ENCODE measurements at regions not wholly inside any gene's neighbourhood (a gene's known extent, or its start where the extent isn't known, plus 50 kb on each side); places are given as distances from the start of the nearest gene placed in this dataset.

GRCh38 chr9:107648153-107648715 is 158.7 kb upstream of the KLF4 start:
- peak; percentile 74 for DNase-seq

- DNase-seq, result no peak
These were observed 158.0 kb upstream of the KLF4 start for GRCh38 chr9:107647611-107648010.

GRCh38 chr9:107647141-107647540 is 157.6 kb upstream of the KLF4 start:
- DNase-seq, result no peak

GRCh38 chr9:107645464-107645833 is 155.9 kb upstream of the KLF4 start:
- DNase-seq, result no peak

DNA sequence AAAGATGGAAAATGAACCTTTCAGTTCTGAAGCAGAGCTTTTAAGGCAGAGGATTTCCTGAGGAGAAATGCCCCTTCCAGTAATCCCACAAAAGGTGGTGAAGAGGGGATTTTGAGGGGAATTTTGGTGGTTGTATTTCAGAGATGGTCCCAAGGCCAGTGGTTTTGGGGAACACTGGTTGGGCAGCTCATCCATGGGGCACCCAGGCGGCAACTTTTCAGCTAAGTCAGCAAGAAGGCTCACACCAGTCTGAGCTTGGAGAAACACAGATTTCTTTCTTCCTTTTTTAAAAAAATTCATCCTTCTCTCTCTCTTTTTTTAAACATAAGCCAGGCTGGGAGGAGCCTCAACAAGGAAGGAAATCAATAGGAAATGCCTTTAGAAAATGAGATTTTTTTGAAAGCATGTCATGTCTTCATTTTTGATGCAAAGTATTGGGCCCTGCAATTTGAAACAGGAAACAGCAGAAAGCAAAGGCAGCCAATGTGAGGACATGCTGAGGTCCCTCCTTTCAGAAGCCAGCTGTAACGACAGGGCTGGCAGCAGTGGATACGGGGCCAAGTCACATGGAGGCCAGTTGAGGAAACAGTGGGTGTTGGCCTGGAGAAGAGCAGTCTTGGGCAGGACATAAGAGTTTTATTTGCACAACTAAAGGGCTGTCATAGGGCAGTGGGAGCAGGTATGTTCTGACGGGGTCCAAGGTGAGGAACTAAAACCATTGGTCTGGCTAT is 155.3 kb upstream of the KLF4 start:
- DNase-seq, result no peak

- DNase-seq, result no peak
These were observed 149.9 kb upstream of the KLF4 start for GRCh38 chr9:107639426-107639825.

GRCh38 chr9:107638521-107639310 is 149.1 kb upstream of the KLF4 start:
- DNase-seq, result peak; percentile 62

DNA sequence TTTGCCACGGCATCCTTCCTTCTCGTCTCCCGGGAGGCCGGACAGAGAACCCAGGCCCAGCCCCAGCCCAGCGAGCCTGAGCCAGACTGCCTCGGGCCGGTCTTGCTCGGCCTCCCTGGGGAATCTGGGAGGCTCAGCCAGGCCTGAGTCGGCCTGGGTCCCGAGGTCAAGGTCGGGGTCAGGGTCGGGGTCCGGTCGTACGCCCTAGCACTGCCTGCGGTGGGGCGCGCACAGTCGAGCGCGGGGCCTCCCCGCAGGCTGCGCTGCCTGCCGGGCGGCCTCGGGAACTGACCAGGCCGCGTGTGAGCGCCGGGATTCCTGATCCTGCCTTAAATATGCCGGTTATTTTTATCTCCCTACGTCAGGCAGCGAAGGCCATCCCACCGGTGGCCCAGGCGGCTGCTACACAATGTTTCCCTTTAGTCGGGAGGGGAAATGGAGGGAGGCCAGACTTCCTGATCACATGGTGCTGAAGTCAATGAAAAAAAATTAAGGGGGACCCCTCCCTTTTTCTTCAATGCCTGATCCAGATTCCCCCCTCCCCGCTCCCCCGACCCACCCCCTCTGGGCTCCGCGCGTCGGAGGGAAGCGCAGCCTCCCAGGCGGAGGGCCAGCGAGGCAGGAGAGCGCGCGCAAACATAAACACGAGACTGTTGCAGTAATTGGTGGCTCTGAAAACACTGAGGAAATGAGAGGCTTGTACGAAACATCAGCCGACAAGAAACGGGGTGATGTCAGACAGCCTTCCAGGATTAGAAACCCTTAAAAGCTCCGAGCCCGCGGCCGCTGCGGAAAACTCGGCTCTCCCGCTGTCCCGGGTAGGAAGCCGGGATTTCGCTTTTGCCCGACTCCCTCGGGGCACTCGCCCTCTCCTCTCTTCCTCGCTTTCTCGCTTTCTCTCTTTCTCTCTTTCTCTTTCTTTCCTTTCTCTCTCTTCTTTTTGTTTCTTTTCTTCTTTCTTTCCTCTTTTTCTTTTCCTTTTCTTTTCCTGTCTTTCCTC is 148.2 kb upstream of the KLF4 start:
- peak; percentile 96 for DNase-seq

GRCh38 chr9:107636571-107637381 is 147.2 kb upstream of the KLF4 start:
- DNase-seq, result no peak

GRCh38 chr9:107635803-107636174 is 146.2 kb upstream of the KLF4 start:
- no peak for DNase-seq

DNA sequence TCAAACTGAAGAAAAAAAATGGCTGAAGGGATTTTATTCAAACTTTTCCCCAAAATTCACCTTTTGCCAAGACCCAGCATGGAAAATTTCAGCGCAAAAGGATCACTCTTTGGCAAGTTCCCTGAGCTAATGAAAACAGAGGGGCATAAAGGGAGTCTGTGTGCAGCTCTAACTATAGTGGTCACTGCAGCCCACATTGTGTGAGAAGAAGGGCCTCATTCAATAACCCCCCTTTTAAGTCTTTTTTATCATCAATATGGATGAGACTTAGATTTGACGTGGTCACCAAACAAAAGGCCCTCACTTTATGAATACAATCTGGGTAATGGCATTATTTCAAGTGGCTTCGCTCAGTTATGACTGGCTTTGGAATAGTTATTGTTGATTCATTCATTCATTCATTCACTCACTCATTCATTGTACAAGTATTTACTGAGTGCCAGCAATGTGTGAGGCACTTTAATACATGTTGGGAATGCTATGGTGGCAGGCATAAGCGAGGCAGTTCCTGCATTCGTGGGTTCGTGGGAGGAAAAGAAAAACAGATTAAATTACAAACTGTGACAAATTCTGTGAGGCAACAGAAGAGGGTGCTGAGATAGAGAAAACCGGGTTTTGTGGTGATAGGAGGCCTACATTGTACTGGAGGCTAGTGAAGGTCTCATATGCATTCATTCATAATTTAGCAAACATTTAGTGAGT is 145.7 kb upstream of the KLF4 start:
- peak; percentile 20 for DNase-seq

DNA sequence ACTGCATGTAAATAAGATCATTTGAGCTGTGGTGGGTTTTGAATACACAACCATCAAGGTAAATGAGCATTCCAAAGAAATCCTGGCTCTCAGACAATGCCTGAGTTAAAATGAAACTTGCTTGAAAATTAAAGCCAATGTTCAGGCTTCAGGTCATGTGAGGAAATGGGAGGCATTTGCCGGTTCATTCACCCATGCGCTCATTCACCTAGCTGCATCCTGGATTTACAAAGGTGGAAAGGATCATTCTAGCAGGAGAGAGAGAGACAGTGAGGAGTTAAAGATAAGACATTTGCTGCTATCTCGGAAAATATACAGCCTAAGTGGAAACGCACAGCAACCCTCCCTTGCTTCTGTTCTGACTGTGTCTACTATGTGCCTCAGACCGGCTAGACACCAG is 143.8 kb upstream of the KLF4 start:
- no peak for DNase-seq

DNA sequence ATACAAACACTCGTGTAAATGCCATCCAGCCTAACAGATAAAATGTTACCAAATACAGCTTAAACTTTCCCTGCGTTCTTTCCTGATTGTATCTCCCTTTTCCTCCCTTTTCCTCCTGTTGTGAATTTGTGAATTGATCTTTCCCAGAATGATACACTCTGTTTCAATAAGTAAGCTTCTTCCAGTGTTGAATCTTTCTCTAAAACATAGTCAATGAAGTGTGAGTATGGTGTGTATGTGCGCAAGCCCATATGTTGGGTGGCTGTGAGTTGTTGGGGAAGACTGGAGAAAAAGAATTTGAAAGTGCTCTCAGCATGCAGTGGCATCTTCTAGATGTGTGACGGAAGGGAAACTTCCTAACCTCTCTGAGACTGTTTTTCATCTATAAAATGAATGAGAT is 143.1 kb upstream of the KLF4 start:
- peak; percentile 19 for DNase-seq

DNA sequence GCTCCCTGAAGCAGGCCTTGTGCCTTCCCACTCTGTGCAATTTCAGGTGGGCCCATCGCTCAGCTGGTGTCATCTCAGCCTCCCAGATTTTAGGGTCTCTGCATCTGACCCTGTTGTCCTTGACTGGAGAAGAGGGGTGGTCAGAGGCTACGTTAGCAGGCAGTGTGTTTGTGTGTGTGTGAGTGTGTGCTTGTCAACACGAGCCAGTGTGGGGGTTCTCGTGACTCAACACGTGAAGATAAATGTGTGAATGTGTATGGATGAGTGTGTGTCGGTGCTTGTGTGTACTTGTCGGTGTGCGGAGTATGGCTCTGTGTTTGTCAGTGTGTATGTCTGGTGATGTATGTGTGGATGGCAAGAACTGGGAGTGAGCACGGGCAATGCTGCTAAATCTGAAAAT is 142.6 kb upstream of the KLF4 start:
- no peak for DNase-seq

DNA sequence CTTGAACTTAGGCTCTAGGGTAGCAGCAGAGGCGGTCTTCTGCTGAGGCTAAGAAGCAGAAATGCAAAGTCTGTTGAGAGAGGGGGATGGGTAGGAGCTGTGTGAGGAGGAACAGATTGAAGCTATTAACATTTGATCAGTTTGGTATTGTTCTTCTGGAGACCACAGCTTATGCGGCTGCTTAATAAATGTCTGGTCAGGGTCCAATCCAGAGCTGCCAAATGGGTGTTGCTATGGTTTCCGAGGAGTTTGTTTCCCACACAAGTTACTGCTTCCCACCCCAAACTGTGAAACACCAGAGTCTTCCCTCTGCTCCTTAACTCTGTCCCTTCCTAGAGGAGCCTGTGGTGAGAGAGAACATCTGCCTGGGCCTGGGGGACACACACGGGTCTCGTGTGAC is 142.2 kb upstream of the KLF4 start:
- DNase-seq, result peak; percentile 91

DNA sequence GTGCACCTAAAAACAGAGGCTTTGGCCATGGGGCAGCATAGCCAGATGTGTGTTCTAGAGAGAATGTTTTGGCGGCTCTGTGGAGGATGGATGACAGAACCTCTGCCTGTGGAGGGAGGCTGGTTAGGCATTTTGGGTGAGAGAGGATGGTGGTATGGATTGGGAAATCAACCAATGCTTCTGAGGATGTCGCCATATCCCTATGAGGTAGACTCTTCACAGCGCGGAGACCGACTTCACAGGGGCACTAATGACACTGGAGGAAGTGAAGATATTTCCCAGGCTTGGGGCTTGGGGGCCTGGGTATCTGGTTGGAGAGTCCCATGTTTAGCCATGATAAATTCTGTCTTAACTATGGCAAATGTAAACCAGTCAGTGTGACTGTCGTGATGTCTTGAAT is 140.6 kb upstream of the KLF4 start:
- DNase-seq, result no peak

GRCh38 chr9:107628444-107628843 is 138.9 kb upstream of the KLF4 start:
- no peak for DNase-seq

DNA sequence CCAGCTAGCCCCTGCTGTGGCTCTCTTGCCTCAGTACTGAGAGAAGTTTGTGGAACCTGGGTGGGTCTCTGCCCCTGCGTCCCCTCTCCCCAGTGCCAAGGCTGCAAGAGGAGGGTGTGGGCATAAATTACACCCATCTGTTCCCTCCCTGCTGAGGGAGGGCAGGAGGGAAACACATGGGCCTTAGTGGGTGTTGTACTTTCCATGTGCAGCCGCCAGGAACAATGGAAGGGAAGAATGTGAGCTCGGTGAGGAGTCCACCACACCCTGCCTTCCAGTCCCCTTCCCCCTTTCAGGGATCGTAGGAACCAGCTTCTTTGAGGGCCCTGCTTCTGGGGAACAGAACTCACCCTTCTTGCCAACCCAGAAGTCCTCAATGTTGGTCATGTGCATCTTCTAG is 138.2 kb upstream of the KLF4 start:
- no peak for DNase-seq

- no peak for DNase-seq
These were observed 136.5 kb upstream of the KLF4 start for GRCh38 chr9:107626118-107626517.

GRCh38 chr9:107625383-107625984 is 135.9 kb upstream of the KLF4 start:
- no peak for DNase-seq

Measured in eye (tissue), 1 donor.